ENCODE measurements at regions not wholly inside any gene's neighbourhood (a gene's known extent, or its start where the extent isn't known, plus 50 kb on each side); places are given as distances from the start of the nearest gene placed in this dataset.

DNA sequence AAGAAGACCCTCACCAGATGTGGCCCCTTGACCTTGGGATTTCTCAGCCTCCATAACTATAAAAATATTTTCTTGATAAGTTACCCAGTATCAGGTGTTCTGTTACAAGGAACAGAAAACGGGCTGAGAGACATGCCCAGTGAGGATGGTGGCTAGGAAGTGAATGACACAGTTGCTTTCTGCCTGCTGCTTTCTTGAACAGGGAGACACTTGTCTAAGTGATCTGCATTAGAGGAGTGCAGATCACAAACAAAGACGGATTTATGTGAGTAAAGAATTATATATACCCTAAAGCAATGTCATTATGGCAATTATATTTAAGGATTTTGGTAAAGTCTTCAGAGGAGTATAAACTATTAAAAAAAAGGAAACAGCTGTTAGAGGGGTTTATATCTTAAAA lies 169.2 kb upstream of the AHR start:
- DNase-seq (ENCODE audit: low spot score): no peak

DNA sequence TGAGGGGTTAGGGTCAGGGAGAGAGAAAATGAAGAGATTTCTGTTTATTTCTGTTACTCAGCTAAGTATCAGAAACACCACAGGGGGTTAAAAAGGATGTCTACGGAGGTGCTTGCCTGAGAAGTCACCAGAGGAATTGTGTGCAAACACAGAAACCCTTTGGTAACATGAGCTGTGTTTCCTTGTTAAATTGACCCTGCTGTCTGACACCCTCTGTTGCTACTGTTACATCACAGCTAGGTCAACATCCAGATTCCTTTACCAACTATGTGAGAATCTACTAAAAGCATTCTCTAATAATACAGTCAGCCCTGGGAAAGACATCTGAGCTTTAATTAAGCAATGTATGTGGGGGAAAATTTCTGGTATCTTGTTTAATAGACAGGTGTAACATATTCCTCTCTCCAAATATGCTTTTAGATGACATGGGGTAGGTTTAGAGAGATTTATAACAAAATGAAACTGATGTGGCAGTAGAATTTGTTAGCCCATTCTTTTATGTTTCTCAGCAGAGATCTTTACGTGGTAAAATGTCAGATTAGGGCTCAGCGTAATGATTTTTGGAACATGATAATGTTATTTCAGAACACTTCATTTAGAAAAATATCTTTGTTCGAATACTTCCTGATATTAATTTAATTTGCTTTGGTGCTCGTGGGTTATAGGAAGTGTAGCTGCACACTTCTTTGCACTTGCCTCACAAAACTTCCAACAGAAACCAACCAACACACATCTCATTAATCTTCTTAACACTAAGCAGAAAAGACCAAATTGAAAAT lies 168.0 kb upstream of the AHR start:
- DNase-seq (ENCODE audit: low spot score): peak; percentile 76

DNA sequence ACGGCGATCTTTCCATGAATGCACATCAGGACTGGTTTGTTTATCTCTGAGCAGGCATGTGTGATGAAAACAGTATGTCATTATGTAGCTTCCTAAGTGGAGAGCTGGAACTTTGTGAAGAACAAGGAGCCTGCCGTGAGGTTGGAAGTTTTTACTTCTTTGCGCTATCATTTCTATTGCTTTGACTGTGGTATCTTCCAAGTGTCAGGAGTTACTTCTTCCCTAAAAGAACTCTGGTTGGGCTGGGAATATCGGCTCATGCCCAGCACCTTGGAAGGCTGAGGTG lies 167.4 kb upstream of the AHR start:
- DNase-seq (ENCODE audit: low spot score): no peak

DNA sequence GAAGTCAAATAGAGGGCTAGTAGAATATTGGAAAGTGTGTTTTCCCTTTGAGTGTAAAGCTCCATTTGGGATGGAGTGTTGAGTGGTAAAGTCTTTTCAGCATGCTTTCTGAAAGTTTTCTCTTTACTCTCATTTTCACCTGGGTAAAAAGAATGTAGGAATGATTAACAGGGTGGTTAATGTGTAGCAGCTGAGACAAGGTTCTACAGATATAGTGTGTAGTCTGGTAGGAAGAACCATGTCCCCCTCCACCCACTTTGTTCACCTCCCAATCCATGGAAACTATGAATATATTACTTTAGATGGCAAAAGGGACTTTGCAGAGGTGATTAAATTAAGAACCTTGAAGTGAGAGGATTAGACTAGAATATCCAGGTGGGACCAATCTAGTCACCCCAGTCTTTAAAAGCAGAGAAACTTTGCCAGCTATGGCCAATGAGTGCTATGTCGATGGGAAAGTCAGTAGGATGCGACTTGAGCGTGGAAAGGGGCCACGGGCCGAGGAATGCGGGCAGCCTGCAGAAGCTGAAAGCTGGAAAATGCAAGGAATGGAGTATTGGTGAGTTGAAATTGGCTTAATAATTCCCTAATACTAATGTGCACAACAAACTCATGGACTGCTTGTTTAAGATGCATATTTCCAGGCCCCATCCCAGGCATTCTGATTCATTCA lies 166.3 kb upstream of the AHR start:
- DNase-seq (ENCODE audit: low spot score): no peak

DNA sequence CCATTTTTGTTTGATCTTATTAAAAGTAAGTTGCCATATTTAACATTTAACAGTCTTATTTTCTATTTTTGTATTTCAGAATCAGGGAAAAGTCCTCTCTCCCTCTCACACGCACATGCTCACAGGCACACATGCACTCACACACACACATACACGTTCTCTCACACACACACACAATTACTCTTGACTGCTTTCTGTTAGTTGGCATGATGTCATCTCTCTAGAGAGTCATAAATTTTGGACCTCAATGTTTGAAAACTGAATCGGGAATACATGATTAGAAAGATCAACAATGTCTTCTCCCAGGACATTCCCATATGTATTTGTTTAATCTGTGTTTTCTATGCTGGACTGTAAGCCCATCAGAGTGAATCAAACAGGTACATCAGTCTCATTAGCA lies 165.7 kb upstream of the AHR start:
- no peak for DNase-seq (ENCODE audit: low spot score)

DNA sequence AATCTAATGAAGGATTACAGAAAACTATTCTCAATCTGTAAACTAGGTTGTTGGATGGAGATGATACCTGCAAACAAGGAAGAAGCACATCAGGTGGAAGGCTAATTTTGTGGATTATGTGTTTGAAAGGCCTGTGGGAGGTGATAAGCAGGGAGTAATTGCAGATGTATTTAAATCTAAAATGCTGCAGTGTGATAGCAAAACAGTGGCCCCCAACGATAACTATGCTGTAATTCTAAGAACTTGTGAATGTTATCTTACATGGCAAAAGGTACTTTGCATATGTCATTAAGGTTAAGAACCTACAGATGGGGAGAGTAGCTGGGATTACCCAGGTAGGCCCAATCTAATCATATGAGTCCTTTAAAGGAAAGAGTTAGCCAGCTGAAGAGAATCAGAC lies 164.5 kb upstream of the AHR start:
- DNase-seq (ENCODE audit: low spot score): no peak

DNA sequence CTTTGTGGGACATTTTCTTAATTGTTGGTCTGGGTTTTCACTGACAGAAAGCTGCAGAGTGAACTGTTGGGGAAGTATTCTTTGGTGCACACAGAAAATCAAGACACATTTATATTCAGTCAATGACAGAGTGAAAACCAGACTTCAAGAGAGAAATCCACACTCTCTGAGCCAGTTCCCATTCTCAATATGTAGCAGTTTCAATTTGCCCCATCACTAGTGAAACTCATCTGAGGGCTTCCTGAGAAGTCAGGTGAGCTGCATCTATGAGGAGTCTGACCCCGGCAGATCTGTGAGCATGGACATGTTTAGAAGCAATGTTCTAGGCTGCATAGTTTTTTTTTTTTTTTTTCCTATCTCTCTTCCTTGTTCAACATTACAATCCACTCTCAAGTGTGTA lies 163.7 kb upstream of the AHR start:
- no peak for DNase-seq (ENCODE audit: low spot score)

DNA sequence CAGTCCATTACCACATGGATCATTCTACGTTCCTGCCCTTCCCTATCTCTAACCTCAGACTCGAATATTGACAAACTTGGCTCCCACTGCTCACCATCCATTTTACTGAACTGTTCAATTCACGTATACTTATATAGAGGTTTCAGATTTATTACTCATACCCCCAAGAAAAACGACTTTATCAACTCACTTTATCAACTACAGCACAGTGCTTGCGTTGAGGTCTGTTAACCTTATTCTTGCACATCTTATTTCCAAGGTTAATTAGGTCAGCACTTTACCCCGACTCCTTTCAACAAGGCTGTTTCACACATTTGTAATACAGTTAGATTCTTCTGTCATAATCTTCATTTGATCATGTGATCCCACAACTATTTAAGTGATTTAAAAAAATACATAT lies 162.3 kb upstream of the AHR start:
- DNase-seq (ENCODE audit: low spot score): no peak

DNA sequence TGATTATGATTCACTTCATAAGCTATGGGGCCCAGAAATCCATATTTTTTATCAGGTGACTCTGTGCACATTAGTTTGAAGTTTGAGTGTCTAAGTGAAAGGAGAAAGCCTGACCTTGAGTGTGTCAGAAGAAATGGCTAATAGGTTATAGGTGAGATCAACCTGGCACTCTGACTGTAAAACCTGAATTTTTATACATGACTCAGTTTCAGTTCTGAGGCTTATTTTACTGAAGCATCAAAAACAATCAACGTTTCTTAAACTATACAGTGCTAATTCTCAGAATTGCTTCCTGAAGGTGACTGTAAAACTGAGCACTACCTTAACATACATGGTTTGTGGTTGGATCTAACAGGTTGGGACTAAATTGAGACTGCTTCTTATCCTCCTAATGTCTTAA lies 159.4 kb upstream of the AHR start:
- DNase-seq (ENCODE audit: low spot score): no peak

DNA sequence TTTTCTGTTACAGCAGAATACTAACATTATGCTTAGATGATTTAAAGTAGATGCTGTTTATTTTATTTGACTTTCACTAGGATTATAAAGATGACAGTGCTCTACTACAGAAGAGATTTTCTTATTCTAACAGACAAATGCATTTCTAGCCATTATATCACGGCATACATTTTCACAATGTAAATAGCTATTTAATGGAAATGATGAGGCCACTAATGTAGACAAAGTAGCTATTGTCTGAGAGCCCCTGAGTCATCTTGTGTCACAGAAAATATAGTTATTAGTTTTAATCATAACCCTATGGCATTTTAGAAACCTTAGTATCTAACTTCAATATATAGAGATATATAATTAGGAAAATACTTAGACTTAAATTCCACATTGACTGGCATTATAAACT lies 158.0 kb upstream of the AHR start:
- DNase-seq (ENCODE audit: low spot score): no peak

DNA sequence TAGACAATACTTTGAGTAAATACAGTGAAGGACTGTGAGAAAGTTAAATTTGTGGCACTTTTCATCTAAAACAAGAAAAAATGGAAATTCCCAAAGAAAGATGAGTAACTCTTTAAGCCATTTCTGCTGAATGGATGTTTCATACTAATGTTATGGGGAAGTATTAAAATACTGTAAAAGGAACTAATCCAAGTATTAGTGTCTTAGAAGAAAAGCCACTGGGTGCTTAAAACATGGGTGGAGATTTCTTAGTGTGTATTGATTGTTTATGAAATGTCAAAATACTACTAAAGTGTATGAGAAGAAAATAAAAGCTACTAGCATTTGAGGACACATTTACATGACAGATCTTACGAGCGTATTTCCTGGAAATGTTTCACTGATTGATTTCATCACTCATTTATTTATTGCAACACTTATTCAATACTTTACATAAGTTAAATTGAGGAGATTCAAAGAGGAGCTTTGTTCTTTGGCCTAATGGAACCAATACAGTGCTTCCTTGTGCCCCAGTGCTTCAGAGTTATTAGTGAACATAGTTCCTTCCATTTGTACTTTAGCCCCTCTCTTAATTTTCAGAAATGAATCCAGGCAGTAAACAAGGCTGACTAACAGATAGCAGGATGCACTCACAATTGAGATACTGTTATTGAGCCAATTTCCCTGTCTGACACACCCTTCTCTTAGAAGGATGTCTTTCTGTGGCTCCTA lies 155.5 kb upstream of the AHR start:
- no peak for DNase-seq (ENCODE audit: low spot score)

DNA sequence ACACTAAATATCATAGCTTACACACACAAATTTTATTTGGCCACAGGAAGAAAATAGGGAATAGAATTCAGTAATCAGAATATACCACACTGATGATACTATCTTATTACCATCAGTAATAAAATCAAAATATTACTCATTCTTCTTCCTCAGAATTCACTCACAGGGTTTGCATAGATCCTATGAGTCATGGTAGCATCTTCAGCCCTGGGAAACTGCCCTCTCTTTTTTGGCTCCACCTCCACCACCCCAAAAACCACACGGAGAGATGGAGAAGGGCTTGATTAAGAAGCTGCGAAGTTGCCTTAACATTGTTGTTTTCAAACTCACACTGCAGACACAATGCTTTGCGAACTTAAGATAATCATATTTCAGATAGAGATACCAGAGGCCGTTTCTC lies 154.1 kb upstream of the AHR start:
- no peak for DNase-seq (ENCODE audit: low spot score)

DNA sequence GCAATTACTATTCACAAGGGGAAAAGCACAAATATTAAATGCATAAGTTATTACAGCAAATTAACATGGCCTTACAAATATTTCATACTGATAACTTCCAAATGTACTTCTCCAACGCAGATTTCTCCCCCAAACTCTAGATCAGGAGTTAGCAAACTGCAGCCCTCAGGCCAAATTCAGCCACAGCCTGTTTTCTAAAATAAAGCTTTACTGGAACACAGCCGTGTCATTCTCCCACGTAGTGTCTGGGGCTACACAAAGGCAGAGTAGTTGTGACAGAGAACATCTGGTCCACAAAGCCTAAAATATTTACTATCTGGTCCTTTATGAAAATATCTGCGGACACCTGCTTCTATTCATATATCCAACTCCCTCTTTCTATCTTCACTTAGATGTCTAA lies 151.8 kb upstream of the AHR start:
- no peak for DNase-seq (ENCODE audit: low spot score)

DNA sequence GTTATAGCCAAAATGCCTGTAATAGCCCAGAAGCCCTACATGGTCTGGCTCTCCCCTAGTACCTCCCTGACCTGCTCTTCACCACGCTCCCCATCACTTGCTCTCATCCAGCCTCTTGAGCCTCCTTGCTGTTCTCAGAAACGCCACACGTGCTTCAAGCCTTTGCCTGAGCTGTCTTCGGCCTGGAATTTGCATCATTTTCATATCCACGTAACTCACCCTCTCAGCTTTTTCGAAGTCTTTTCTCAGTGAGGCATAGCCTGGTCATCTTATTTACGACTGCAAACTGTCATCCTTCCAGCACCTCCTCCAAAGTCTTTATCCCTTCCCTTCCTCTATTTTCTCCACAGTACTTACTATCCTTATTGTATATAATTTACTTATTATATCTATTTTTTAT lies 151.0 kb upstream of the AHR start:
- DNase-seq (ENCODE audit: low spot score): no peak

DNA sequence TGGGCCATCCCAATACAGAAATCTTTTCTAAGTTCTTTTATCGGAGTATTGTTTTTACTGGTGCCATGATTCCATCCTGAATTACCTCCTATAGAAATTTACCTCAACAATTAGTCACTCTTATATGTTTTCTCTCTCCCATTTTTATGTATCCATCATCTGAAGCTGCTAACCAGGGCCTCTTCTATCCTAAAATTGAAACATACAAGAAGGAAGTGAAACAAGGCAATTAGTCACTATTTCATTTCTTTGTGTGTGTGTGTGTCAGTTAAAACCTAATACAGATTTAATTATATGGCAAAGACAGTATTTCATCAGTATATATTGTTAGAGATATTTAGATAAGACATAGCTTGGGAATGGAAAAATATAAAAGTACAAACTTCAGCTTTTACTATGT lies 148.4 kb upstream of the AHR start:
- DNase-seq (ENCODE audit: low spot score): no peak

DNA sequence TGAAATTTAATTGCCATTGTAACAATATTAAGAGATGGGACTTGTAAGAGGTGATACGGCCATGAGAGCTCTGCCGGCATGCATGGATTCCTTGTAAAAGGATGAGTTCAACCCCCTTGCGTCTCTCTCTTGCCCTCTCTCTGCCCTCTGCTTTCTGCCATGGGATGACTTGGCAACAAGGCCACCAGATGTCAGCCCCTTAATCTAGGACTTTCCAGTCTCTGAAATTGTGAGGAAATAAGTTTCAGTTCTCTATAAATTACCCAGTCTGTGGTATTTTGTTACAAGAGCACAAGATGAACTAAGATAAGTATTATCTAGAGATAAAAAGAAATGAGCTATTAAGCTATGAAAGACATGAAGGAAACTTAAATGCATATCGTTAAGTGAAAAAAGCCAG lies 145.7 kb upstream of the AHR start:
- no peak for DNase-seq (ENCODE audit: low spot score)

DNA sequence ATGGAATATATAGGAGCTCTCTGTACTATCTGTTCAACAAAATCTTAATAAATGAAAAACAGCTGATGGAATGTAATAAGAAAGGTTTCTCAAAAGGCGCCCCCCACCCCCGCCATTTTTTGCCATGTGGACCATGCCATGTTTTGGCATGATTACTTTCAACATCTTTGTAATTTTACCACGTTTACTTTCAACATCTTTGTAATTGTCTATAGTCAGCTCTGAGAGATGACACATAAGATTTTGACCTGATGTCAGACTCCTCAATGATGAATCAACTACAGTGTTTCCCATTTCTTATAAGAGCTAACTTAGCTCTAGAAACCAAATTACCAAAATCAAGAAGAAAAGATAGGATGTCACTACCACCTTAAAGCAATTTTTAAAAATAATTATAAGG lies 144.9 kb upstream of the AHR start:
- no peak for DNase-seq (ENCODE audit: low spot score)

DNA sequence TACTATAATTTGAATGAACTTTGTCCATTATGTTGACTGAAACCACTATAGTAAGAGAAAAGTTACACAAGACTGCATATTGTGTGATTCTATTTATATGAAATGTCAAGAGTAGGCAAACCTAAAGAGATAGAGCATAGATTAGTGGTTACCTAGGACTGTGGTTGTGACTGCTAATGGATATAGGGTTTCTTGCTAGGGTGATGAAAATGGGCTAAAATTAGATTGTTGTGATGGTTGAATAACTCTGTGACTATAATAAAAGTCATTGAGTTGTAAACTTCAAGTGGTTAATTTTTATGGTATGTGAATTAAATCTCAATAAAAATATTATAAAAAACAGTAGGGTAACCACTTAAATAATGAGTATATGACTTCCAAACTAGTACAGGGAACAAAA lies 142.9 kb upstream of the AHR start:
- DNase-seq (ENCODE audit: low spot score): no peak

DNA sequence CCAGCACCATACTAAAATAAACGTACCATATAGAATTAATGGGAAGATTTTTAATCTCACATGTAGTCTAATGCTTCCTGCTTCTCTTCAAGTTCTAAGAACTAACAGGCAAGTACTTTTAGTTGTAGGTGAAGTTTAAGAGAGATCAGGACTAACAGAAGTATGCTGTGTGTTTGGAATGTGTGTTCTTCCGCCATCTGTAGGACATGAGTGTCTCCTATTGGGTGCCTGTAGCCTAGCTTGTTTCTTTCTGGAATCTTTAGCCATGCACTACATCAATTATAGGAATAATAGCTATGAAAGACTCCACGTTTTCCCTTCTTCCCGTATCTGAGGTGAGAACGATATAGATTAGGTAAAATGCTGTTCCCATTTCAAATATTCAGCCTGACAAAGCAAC lies 140.2 kb upstream of the AHR start:
- DNase-seq (ENCODE audit: low spot score): no peak

DNA sequence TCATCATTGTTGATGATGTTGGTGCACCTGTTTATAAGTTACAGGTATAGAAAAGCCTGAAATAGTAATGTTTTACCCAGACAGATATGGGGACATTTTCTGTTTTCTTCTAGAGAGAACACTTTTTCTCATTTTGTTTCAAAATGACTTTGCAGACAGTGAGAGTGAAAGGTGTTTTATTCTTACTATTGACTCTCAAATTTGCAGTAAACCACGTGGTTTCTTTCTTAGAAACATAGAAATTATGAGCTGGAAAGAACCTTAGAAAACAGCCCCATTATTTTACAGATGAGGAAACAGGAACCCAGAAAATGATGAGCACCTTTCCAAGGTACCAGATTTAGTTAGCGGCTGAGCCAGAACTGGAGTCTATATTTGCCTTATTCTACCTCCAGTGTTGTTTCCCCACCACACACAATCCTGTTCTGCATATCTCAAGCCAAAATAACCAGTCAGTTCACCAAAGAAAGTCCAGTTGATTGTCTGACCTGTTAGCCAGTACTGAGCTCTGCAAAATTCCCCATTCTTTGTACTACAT lies 138.9 kb upstream of the AHR start:
- DNase-seq (ENCODE audit: low spot score): no peak

DNA sequence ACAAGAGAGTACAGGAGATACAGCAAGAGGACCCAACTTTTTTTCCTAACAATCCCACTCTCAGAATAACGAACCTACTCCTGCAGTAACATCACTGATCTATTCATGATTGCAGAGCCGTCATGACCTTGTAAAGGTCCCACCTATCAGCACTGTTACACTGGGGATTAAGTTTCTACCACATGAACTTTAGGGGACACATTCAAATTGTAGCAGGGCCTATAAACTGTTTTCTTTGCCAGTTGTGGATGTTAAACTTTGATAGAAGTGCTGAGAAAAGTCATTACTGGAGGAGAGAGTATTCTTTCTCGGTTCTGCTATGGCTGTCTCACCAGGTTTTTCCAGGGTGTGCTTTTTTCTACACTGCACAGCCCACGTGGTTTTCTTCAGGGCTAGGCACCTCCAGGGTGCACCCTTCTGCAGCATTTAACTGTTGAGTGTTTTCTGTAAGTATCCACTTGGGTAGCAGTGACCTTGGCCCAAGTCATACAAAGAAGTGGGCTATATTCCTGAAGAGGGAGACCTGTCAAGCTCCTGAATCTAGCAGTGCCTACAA lies 131.6 kb upstream of the AHR start:
- DNase-seq (ENCODE audit: low spot score): no peak

DNA sequence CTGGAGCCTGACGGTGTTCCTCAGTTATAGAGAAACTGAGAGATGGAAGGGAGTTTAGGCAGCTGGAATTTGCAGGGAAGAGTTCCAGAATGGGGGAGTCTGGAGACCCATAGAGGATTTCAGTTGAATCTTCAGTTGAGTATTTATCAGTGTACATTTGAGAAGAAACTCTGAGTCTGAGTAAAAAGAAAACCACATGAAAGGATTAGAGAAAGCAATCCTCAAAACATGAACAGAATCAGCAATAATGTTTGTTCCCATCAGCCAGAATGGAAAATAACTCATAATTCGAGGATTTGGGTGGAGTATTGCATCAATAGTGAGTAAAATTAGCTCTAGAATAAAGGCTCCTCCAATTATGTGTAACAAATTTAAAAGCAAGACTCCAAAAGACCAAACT lies 130.0 kb upstream of the AHR start:
- no peak for DNase-seq (ENCODE audit: low spot score)

DNA sequence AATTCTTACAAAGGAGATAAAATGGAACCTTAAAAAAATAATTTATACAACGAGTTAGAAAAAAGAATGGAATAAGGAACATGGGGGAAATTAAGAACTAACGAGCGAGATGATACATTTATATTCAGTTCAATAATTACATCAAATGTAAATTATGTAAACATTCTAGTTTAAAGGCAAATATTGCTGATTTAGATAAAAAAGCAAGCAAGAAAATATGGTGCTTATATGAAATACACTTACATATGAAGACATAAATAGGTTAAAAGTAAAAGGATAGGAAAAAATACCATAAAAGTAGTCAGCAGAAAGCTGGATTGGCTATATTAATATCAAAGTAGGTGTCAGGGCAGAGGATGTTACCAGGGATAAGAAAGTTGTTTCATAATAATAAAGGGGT lies 127.0 kb upstream of the AHR start:
- DNase-seq (ENCODE audit: low spot score): no peak
